ENCODE measurements at regions not wholly inside any gene's neighbourhood (a gene's known extent, or its start where the extent isn't known, plus 50 kb on each side); places are given as distances from the start of the nearest gene placed in this dataset.

GRCh38 chr14:98312006-98312405 lies 960.0 kb downstream of the BCL11B start:
- H3K27me3 ChIP-seq (ENCODE audit: control insufficient read depth, insufficient read depth, low read length), result no peaks in the 10 kb centered on the region
- H3K36me3 Mint-ChIP-seq, result no peaks in the 10 kb centered on the region
- ATAC-seq, result no peak
- no peak overlapping the region for H3K4me3 Mint-ChIP-seq
- no peak overlapping the region for H3K27ac ChIP-seq (ENCODE audit: low read length)
- no peaks in the 10 kb centered on the region for H3K36me3 ChIP-seq (ENCODE audit: control insufficient read depth, insufficient read depth, low read length)
- WGBS (ENCODE audit: insufficient coverage), result 88% methylated on average over 1 of the region's 1 CpG
- H3K9me3 Mint-ChIP-seq, result no peaks in the 10 kb centered on the region
- no peak overlapping the region for H3K4me3 ChIP-seq (ENCODE audit: low read length)
- no peaks in the 10 kb centered on the region for H3K27me3 Mint-ChIP-seq (ENCODE audit: low read depth in 2 of 2)
- H3K27ac Mint-ChIP-seq, result no peak overlapping the region
- intact Hi-C loops (cut with micrococcal nuclease), result no loop called here
- H3K4me1 Mint-ChIP-seq, result no peaks in the 10 kb centered on the region
- no peaks in the 10 kb centered on the region for H3K4me1 ChIP-seq (ENCODE audit: control insufficient read depth, insufficient read depth, low read length)
- no peaks in the 10 kb centered on the region for H3K9me3 ChIP-seq (ENCODE audit: control insufficient read depth, insufficient read depth, low read length)
- no peak for DNase-seq
- TF ChIP-seq CTCF (IDR thresholded peaks at IDR 0.05), result no peak

GRCh38 chr14:98321841-98322240 lies 950.2 kb downstream of the BCL11B start:
- H3K4me1 ChIP-seq (ENCODE audit: control insufficient read depth, insufficient read depth, low read length), result no peaks in the 10 kb centered on the region
- Mint-ChIP-seq H3K27ac (no peak overlapping the region), H3K36me3 (peaks cover 13% of the 10 kb centered on the region), H3K27me3 (ENCODE audit: low read depth in 2 of 2) (peaks cover 5 to 6% of the 10 kb centered on the region in 2 donors), H3K4me1 (peaks cover 5 to 9% of the 10 kb centered on the region in 2 donors), H3K9me3 (peaks cover 4 to 5% of the 10 kb centered on the region in 2 donors), H3K4me3 (no peak overlapping the region)
- no peak overlapping the region for H3K4me3 ChIP-seq (ENCODE audit: low read length)
- no peak for ATAC-seq
- no peaks in the 10 kb centered on the region for H3K27me3 ChIP-seq (ENCODE audit: control insufficient read depth, insufficient read depth, low read length)
- TF ChIP-seq CTCF (IDR thresholded peaks at IDR 0.05), result no peak
- no peak overlapping the region for H3K27ac ChIP-seq (ENCODE audit: low read length)
- WGBS (ENCODE audit: insufficient coverage), result 57% methylated on average over 3 of the region's 3 CpGs
- no peaks in the 10 kb centered on the region for H3K36me3 ChIP-seq (ENCODE audit: control insufficient read depth, insufficient read depth, low read length)
- intact Hi-C loops (cut with micrococcal nuclease), result no loop called here
- peaks cover 4% of the 10 kb centered on the region for H3K9me3 ChIP-seq (ENCODE audit: control insufficient read depth, insufficient read depth, low read length)
- DNase-seq, result no peak

DNA sequence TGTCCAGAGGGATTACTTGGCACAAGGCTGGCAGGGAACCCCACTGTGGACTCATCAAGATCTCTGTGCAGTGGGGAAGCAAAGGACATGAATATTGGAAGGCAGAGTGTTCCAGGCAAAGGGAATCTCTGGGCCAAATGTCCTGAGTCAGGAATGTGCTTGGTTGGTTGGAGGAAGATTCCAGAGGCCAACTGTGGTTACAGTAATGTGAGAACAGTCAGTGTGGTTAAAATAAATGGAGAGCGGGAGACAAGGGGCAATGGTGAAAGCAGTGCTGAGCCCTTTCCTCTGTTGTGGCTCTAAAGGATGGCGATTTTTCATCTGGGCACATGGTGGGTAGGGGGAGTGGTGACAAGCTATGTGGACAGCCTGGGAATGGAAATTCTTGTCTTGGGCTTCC lies 948.2 kb downstream of the BCL11B start:
- Histone ChIP-seq H3K4me3 (ENCODE audit: low read length) (no peak overlapping the region), H3K4me1 (ENCODE audit: control insufficient read depth, insufficient read depth, low read length) (no peaks in the 10 kb centered on the region), H3K9me3 (ENCODE audit: control insufficient read depth, insufficient read depth, low read length) (no peaks in the 10 kb centered on the region), H3K36me3 (ENCODE audit: control insufficient read depth, insufficient read depth, low read length) (no peaks in the 10 kb centered on the region), H3K27me3 (ENCODE audit: control insufficient read depth, insufficient read depth, low read length) (no peaks in the 10 kb centered on the region), H3K27ac (ENCODE audit: low read length) (no peak overlapping the region)
- peaks cover 9% of the 10 kb centered on the region for H3K36me3 Mint-ChIP-seq
- ATAC-seq (no peak), DNase-seq (no peak)
- H3K27me3 Mint-ChIP-seq (ENCODE audit: low read depth in 2 of 2), result peaks cover 5 to 9% of the 10 kb centered on the region in 2 donors
- intact Hi-C loops (cut with micrococcal nuclease), result no loop called here
- 94% methylated on average over 2 of the region's 2 CpGs for WGBS (ENCODE audit: insufficient coverage)
- H3K4me3 Mint-ChIP-seq, result no peak overlapping the region
- H3K9me3 Mint-ChIP-seq, result peaks cover 3 to 4% of the 10 kb centered on the region in 2 donors
- peaks cover 5 to 9% of the 10 kb centered on the region in 2 donors for H3K4me1 Mint-ChIP-seq
- no peak for TF ChIP-seq CTCF (IDR thresholded peaks at IDR 0.05)
- no peak overlapping the region for H3K27ac Mint-ChIP-seq

GRCh38 chr14:98325761-98326160 lies 946.2 kb downstream of the BCL11B start:
- DNase-seq (no peak), ATAC-seq (no peak)
- Mint-ChIP-seq H3K27ac (no peak overlapping the region), H3K4me3 (no peak overlapping the region), H3K36me3 (no peaks in the 10 kb centered on the region), H3K4me1 (peaks cover 5 to 9% of the 10 kb centered on the region in 2 donors), H3K9me3 (peaks cover 0 to 2% of the 10 kb centered on the region in 2 donors), H3K27me3 (ENCODE audit: low read depth in 2 of 2) (peaks cover 10 to 20% of the 10 kb centered on the region in 2 donors)
- H3K4me3 ChIP-seq (ENCODE audit: low read length), result no peak overlapping the region
- H3K4me1 ChIP-seq (ENCODE audit: control insufficient read depth, insufficient read depth, low read length), result no peaks in the 10 kb centered on the region
- TF ChIP-seq CTCF (IDR thresholded peaks at IDR 0.05), result no peak
- no peaks in the 10 kb centered on the region for H3K9me3 ChIP-seq (ENCODE audit: control insufficient read depth, insufficient read depth, low read length)
- 90% methylated on average over 1 of the region's 1 CpG for WGBS (ENCODE audit: insufficient coverage)
- no peaks in the 10 kb centered on the region for H3K36me3 ChIP-seq (ENCODE audit: control insufficient read depth, insufficient read depth, low read length)
- no peak overlapping the region for H3K27ac ChIP-seq (ENCODE audit: low read length)
- intact Hi-C loops (cut with micrococcal nuclease), result no loop called here
- H3K27me3 ChIP-seq (ENCODE audit: control insufficient read depth, insufficient read depth, low read length), result no peaks in the 10 kb centered on the region
